Dendritic cell treated with granulocyte-macrophage colony-stimulating factor and Interleukin-4, amounts not matched to agents 40 ng/mL and 50 ng/mL, for 4 days (primary cell): ENCODE measurements at regions not wholly inside any gene's neighbourhood (a gene's known extent, or its start where the extent isn't known, plus 50 kb on each side); places are given as distances from the start of the nearest gene placed in this dataset.

Experiments used
- H3K27ac Mint-ChIP-seq: one replicate; pipeline ENCODE4 v1.8.0; 2022; ENCODE audit warnings: mild to moderate bottlenecking, mixed read lengths
- H3K27me3 Mint-ChIP-seq: one replicate; pipeline ENCODE4 v1.8.0; 2022; ENCODE audit warnings: mild to moderate bottlenecking, mixed read lengths
- H3K36me3 Mint-ChIP-seq: one replicate; pipeline ENCODE4 v1.8.0; 2022; ENCODE audit warnings: low read depth, mixed read lengths
- H3K4me1 Mint-ChIP-seq: one replicate; pipeline ENCODE4 v1.8.0; 2022; ENCODE audit warnings: low read depth, mixed read lengths
- H3K4me3 Mint-ChIP-seq: one replicate; pipeline ENCODE4 v1.8.0; 2022; ENCODE audit warnings: mild to moderate bottlenecking, moderate library complexity, mixed read lengths
- H3K9me3 Mint-ChIP-seq: one replicate; pipeline ENCODE4 v1.8.0; 2022; ENCODE audit warnings: mixed read lengths
- intact Hi-C: fragments of 100-400 bp; cut with micrococcal nuclease; formaldehyde crosslinking; loops from one replicate; pipeline ENCODE4 v1.15.0; 2022

DNA sequence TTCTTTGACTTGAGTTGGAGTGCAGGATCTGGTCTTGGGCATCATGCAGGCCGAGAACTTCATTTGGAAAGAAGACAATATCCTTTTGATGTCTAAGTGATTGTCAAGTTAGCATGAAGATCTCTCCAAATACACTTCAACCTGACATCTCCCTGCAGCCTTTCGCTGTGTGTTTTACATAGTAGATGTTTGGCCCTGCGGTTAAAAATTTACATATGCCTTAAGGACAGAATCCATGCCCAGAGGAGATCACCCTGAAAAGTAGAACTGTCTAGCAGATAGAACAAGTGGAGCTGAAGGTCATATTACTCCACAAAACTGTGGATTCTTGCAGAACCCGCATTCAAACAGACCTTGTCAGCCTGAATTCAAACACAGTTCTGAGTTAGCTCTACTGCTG, 409.9 kb downstream of the LPIN1 start:
- H3K27ac Mint-ChIP-seq: no peak overlapping the region
- H3K9me3 Mint-ChIP-seq: no peaks in the 10 kb centered on the region
- H3K4me3 Mint-ChIP-seq: no peak overlapping the region
- intact Hi-C loops: no loop called here
- H3K36me3 Mint-ChIP-seq: no peaks in the 10 kb centered on the region
- peaks cover 8% of the 10 kb centered on the region for H3K4me1 Mint-ChIP-seq
- H3K27me3 Mint-ChIP-seq: peaks cover 15% of the 10 kb centered on the region

DNA sequence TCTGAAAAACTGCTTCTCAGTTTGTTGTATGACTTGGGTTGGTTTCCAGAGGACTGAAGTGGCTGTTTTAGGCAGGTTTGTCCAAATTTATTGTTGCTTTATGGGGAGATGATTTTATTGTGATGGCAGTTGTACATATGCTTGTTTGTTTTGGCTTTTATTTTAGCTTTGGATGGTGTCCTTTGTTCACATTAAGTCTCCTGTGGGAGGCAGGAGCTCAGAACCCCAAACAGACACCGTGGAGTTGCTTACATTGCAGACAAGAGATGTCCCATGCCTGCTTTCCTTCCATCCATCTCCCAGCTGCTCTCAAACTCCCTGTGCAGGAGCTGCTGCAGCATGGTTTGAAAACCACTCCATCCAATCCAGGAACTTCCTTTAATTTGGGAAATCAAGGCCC, 414.7 kb downstream of the LPIN1 start:
- H3K36me3 Mint-ChIP-seq: no peaks in the 10 kb centered on the region
- intact Hi-C loops: no loop called here
- no peak overlapping the region for H3K27ac Mint-ChIP-seq
- H3K9me3 Mint-ChIP-seq: no peaks in the 10 kb centered on the region
- peaks cover 19% of the 10 kb centered on the region for H3K27me3 Mint-ChIP-seq
- no peak overlapping the region for H3K4me3 Mint-ChIP-seq
- no peaks in the 10 kb centered on the region for H3K4me1 Mint-ChIP-seq

DNA sequence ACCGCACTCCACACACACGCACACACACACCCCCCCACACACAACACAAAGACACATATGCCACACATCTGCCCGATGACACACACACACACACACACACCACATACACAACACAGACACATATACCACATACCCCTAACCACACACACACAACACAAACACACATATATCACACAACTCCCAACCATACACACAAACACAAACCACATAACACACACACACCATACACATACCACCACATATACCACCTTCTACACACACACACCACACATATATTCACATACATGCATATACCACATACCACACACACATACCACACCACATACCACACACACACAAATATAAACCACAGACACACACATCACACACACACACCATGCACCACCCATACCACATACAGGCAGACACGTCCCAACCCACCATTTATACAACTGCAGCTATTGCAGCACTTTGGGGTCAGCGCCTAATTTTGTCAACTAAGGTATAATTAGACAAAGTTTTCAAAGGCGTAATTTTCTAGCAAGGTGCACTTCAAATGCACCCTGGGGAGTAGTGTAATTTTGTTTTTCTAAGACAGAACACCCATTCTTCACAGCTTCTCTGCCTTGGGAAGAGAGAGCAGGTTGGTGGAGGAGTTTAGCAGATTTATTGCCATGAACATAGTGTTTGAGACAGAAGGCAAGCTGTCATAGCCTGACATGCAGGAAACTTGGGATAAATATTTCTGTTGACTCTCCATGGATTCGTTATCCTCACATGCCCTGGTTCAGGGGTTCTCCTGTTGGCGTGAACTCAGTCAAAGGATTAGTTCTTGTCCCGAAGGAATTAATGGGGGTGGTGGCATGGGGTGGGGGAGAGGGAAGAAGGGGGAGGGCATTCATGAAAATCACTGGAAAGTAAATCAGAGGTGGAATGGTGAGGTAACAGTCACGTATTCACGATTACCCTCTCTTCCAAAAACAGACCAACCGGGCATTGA, 416.1 kb downstream of the LPIN1 start:
- Mint-ChIP-seq H3K27ac (no peak overlapping the region), H3K4me3 (no peak overlapping the region)
- intact Hi-C loops: no loop called here

DNA sequence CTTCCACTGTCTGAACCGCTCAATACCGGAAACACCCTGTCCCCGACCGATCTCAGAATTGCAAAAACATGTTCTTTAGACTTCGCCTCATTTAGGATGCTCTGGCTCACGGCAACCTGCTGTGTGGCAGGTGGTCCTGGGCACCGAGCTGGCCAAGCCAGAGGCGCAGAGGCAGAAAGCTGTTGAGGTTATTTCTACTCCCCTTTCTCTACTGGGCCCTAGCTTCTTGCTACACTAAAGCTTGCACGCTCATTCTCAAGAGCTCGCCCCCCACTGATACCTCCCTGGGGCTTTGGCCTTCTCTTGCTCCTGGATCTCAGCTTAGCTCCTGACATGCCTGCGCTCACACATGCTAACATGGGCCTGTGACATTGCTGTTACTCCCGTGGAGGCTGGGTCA, 417.4 kb downstream of the LPIN1 start:
- Mint-ChIP-seq H3K27me3 (peaks cover 24% of the 10 kb centered on the region), H3K27ac (no peak overlapping the region), H3K4me3 (no peak overlapping the region), H3K4me1 (peaks cover 14% of the 10 kb centered on the region), H3K36me3 (no peaks in the 10 kb centered on the region), H3K9me3 (no peaks in the 10 kb centered on the region)
- intact Hi-C loops: no loop called here

More for the DNA sequence above, 416.1 kb downstream of the LPIN1 start:
- Mint-ChIP-seq H3K36me3 (no peaks in the 10 kb centered on the region), H3K27me3 (peaks cover 18% of the 10 kb centered on the region), H3K4me1 (peaks cover under 1% of the 10 kb centered on the region), H3K9me3 (no peaks in the 10 kb centered on the region)

DNA sequence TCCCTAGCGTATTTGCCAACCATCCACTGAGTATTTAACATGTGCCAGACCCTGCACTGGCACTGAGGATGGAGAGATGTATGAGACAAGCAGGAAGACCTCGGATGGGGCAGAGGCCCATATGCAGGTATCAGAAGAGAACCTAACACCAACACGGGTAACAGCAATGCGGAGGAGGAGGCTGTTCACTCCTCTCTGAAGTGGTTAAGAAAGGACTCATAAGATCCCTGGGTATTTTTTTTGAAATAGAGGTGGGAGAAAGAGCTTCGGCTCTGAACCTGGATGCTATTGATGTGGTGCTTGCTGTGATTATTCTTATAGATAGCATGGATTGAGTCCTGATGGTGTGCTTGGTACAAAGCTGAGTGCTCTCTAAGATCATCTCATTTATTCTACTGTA, 418.3 kb downstream of the LPIN1 start:
- Mint-ChIP-seq H3K27me3 (peaks cover 22% of the 10 kb centered on the region), H3K4me1 (peaks cover 22% of the 10 kb centered on the region)
- intact Hi-C loops: no loop called here

DNA sequence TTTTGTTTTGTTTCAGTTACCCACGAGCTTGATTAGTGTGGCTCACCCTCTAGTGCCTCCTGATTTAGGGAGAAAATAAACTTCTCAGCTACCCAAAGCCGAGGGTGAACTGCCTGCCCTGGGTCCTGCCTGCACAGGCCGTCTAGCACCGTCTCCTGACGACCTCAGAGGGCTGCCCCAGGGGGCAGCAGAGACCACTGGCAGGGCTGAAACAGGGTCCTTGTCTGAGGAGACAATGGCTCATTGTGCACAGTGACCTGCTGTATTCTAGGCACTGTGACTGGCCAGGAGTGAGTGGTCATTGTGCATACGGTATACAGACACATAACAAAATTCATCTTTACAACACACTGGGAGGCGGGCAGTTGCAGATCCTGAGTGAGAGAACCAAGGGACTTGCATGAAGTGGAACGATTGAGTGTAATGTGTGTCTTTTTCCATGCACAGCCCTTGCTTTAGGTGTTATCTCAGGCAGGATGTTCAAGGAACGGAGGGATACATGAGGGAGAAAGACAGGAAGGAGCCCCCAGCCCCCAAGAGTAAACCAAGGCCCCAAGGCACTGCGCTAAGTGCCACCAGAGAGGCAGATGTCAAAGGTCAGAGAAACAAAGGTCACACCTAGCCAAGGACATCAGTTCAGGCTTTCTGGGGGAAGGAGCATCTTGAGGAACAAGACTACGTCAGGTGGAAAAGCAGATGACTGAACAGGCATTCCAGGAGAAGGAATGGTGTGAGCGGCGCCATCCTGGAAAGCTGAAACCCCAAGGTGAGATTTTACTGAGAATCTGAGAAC, 421.3 kb downstream of the LPIN1 start:
- Mint-ChIP-seq H3K27ac (peak overlapping the region; percentile 60), H3K27me3 (peaks cover 26% of the 10 kb centered on the region), H3K4me1 (peaks cover 29% of the 10 kb centered on the region), H3K4me3 (no peak overlapping the region), H3K9me3 (no peaks in the 10 kb centered on the region), H3K36me3 (no peaks in the 10 kb centered on the region)
- intact Hi-C loops: no loop called here

More for the DNA sequence above, 418.3 kb downstream of the LPIN1 start:
- H3K27ac Mint-ChIP-seq: no peak overlapping the region
- H3K36me3 Mint-ChIP-seq: no peaks in the 10 kb centered on the region
- no peak overlapping the region for H3K4me3 Mint-ChIP-seq
- no peaks in the 10 kb centered on the region for H3K9me3 Mint-ChIP-seq

DNA sequence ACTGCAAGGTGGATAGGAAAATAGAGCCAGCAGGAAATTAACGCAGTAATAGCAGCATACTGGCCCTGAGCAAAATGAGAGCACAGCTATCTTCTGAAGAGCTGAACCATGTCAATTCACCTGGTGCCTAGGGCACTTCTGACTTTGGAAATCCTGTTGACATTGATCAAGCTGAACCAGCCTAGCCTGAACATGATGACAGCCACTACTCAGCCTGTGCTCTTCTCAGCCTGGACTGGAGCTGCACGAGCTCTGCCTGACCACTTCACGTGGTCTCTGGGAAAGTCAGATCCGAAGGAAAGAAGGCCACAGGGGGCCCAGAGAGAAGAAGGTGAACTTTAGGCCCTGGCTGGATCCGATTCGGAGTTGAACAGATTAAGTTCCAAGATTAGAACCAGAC, 421.9 kb downstream of the LPIN1 start:
- intact Hi-C loops: no loop called here
- Mint-ChIP-seq H3K36me3 (no peaks in the 10 kb centered on the region), H3K4me3 (no peak overlapping the region), H3K4me1 (peaks cover 29% of the 10 kb centered on the region), H3K27me3 (peaks cover 28% of the 10 kb centered on the region), H3K9me3 (no peaks in the 10 kb centered on the region), H3K27ac (peak overlapping the region; percentile 38)

DNA sequence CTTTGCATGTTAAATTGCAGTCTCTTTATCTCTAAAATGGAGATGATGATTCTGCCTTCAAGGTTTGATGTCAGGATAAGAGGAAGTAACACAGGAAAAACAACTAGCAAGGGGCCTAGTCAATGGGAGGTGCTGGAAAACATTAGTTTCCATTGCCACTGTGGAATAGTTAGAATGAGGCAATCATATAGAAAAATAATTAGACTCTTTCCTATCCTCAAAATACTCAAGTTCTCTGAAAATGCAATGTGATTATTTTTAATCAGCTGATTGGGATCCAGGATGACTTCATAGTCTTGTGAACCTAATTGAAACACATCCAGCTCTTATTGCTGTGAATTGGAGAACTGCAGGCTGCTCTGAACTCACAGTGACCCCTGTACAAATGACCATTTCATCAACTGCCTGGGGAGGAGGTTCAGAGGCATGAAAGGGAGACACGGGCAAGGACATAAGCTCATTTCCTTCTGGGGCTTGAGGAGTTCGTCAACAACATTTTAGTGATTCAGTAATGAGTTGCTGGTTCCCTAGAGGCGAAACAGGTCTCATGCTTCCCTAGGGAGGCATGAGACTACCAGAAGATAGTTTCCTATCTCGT, 422.5 kb downstream of the LPIN1 start:
- Mint-ChIP-seq H3K9me3 (no peaks in the 10 kb centered on the region), H3K36me3 (no peaks in the 10 kb centered on the region), H3K4me1 (peaks cover 29% of the 10 kb centered on the region), H3K4me3 (no peak overlapping the region), H3K27me3 (peaks cover 22% of the 10 kb centered on the region), H3K27ac (peak overlapping the region; percentile 38)
- intact Hi-C loops: no loop called here

DNA sequence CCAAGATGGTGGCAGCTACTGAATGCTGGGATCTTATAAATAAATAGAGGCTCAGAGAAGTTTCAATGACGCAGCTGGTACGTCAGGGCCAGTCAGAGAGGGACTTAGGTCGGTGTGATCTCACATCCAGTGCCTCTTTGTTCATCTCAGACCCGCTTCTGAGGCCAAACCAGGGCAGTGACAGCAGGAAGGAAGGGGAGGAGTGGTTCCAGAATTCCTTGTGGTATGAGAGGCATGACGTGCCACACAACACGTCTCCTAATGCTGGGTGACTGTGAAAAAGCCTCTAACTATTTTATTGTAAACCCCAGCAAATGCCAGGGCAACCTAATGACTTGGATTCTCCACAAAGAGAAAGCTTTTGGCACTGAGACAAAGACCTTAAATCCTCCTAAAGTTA, 423.3 kb downstream of the LPIN1 start:
- Mint-ChIP-seq H3K4me1 (peaks cover 29% of the 10 kb centered on the region), H3K9me3 (no peaks in the 10 kb centered on the region), H3K27ac (peak overlapping the region; percentile 38), H3K36me3 (no peaks in the 10 kb centered on the region), H3K27me3 (peaks cover 19% of the 10 kb centered on the region), H3K4me3 (no peak overlapping the region)
- intact Hi-C loops: no loop called here

DNA sequence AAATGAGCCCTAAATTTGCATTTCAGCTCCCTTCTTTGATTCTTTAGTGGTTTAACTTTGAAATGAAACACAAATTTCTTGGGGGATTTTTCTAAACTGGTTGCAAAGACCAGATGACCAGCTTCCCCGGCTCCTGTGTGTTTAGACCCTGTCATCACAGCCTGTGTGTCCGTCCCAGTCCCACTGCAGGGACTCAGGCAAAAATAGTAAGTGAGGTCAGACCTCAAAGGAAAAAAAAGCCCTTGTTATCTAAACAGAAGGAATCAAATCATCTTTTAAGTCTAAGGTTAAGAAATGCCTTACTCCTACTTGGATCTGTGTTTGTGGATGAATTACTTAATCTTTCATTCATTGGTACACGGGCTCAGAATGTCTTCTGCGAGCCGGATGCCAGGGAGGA, 423.7 kb downstream of the LPIN1 start:
- no peak overlapping the region for H3K27ac Mint-ChIP-seq
- intact Hi-C loops: no loop called here
- H3K4me3 Mint-ChIP-seq: no peak overlapping the region
- H3K4me1 Mint-ChIP-seq: peaks cover 29% of the 10 kb centered on the region
- H3K36me3 Mint-ChIP-seq: no peaks in the 10 kb centered on the region
- H3K27me3 Mint-ChIP-seq: peaks cover 19% of the 10 kb centered on the region
- no peaks in the 10 kb centered on the region for H3K9me3 Mint-ChIP-seq

DNA sequence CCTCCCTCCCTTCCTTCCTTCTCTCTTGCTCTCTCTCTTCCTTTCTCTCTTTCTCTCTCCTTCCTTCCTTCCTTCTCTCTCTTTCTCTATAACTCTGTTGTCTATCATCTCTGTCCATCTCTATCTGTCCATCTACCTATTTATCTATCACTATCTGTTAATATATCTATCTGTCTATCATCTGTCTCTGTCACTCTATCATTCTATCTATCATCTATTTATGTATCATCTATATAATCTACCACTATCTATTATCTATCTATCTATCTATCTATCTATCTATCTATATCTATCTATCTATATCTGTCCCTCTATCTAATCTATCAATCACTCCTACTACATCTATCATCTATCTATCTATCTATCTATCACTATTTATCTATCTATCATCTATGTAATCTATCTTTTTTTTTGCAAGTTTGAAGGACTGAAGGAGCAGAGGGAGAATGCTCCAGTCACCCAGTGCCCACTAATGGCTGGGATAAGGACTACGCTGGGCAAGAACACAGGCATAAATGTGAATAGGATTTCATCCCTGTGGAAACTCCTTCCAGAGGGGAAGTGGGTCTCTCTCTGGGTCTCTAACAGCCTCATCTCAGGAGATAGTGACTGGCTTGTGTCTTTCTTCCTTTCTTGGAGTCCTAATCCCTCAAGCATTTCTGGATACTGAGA, 427.0 kb downstream of the LPIN1 start:
- Mint-ChIP-seq H3K9me3 (no peaks in the 10 kb centered on the region), H3K4me1 (peaks cover 31% of the 10 kb centered on the region), H3K27me3 (peaks cover 32% of the 10 kb centered on the region), H3K4me3 (no peak overlapping the region), H3K27ac (no peak overlapping the region), H3K36me3 (no peaks in the 10 kb centered on the region)
- intact Hi-C loops: no loop called here

DNA sequence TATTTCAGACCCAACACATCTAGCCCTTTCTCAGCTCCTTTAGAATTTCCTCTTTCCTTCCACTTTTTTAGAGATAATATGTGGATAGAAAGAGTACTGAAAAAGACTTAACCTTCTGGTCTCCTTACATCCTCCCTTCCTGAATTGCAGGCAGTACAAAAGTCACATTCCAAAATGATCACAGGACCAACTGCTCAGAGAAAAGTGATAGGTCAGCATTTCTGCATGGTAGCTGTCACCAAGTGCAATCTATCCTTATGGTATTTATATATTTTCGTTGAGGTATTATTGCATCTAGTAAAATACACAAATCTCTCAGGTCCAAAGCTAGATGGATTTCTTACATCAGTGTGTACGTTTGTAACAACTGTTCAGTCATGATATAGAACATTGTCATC, 427.5 kb downstream of the LPIN1 start:
- H3K9me3 Mint-ChIP-seq: no peaks in the 10 kb centered on the region
- intact Hi-C loops: no loop called here
- H3K4me3 Mint-ChIP-seq: no peak overlapping the region
- H3K4me1 Mint-ChIP-seq: peaks cover 26% of the 10 kb centered on the region
- no peaks in the 10 kb centered on the region for H3K36me3 Mint-ChIP-seq
- peaks cover 32% of the 10 kb centered on the region for H3K27me3 Mint-ChIP-seq
- no peak overlapping the region for H3K27ac Mint-ChIP-seq

DNA sequence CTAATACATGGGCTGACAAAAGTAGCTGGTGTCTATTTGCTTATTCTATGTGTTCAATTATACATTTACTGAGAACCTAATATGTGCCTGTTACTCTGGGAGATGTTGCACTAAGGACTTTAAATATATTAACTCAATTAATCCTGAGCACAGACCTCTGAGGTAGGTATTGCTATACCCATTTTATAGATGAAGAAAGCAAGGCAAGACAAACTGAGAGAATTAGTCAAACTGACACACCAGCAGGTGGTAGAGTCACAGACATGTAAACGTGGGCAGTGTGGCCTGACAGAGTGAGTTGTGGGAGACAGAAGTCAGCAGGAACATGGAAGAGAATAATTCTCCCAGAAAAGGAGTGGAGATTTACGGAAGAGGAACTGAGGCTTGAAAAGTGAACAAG, 428.9 kb downstream of the LPIN1 start:
- Mint-ChIP-seq H3K36me3 (no peaks in the 10 kb centered on the region), H3K9me3 (no peaks in the 10 kb centered on the region), H3K4me1 (peaks cover 12% of the 10 kb centered on the region), H3K27ac (no peak overlapping the region), H3K4me3 (no peak overlapping the region), H3K27me3 (peaks cover 35% of the 10 kb centered on the region)
- intact Hi-C loops: no loop called here
